SK-N-SH (cell line): ENCODE measurements at regions not wholly inside any gene's neighbourhood (a gene's known extent, or its start where the extent isn't known, plus 50 kb on each side); places are given as distances from the start of the nearest gene placed in this dataset.

Experiments
- CTCF ChIA-PET: fragments of 300-600, 350-600 bp; formaldehyde crosslinking; extraction: SDS; loops from one replicate; lab custom pipeline; 2021; lab: Yijun Ruan, JAX
- POLR2A ChIA-PET: fragments of 350-600 bp; sonication (Branson Sonifier 250); formaldehyde crosslinking; extraction: SDS; loops from one replicate; lab custom pipeline; 2020; ENCODE audit warnings: antibody characterized with exemption, inconsistent platforms; lab: Yijun Ruan, JAX
- DNase-seq: peaks from one replicate; pipeline ENCODE4 v3.0.0; 2012
- H2AFZ ChIP-seq: fragments of 200-600 bp; sonication (generic); 2 replicates; pipeline ENCODE4 v1.8.1; 2016; ENCODE audit warnings: antibody characterized with exemption, mild to moderate bottlenecking, low read depth
- H3F3A ChIP-seq: fragments of 200-600 bp; sonication (generic); replicated peaks from 2 replicates; pipeline ENCODE3; 2016; ENCODE audit warnings: antibody characterized with exemption, mild to moderate bottlenecking; ENCODE audit not compliant: insufficient read depth
- H3K27ac ChIP-seq, 2 experiments: fragments of 200-500 bp in 1 of 2; fragments of 200-600 bp in 1 of 2; sonication (Bioruptor generic) in 1 of 2; sonication (generic), shearing (Covaris generic) in 1 of 2; 2 replicates each; pipeline versions ENCODE4 v1.5.1 to v1.6.1; 2014 to 2016; ENCODE audit warnings: low read depth in 2 of 2, inconsistent platforms in 1 of 2, low read length in 1 of 2, mild to moderate bottlenecking in 1 of 2, mixed read lengths in 1 of 2
- H3K27me3 ChIP-seq: fragments of 200-600 bp; sonication (generic), shearing (Covaris generic); 2 replicates; pipeline ENCODE4 v1.6.1; 2016; ENCODE audit warnings: mixed run types; ENCODE audit not compliant: insufficient read depth
- H3K36me3 ChIP-seq, 2 experiments: fragments of 200-500 bp in 1 of 2; fragments of 200-600 bp in 1 of 2; sonication (Bioruptor generic) in 1 of 2; sonication (generic) in 1 of 2; replicated peaks in 1 of 2; 2 replicates each; pipeline versions ENCODE3 to v1.5.1; 2014 to 2016; ENCODE audit warnings: low read length in 1 of 2, mild to moderate bottlenecking in 1 of 2; ENCODE audit not compliant: insufficient read depth in 2 of 2, control insufficient read depth in 1 of 2
- H3K4me1 ChIP-seq, 2 experiments: fragments of 200-500 bp in 1 of 2; fragments of 200-600 bp in 1 of 2; sonication (Bioruptor generic) in 1 of 2; sonication (generic), shearing (Covaris generic) in 1 of 2; 2 replicates each; pipeline versions ENCODE4 v1.5.1 to v1.6.1; 2014 to 2016; ENCODE audit warnings: low read depth in 1 of 2, low read length in 1 of 2, mixed run types in 1 of 2; ENCODE audit not compliant: insufficient read depth in 2 of 2, control insufficient read depth in 1 of 2
- H3K4me2 ChIP-seq: fragments of 200-600 bp; sonication (generic), shearing (Covaris generic); 2 replicates; pipeline ENCODE4 v1.6.1; 2017; ENCODE audit warnings: mixed run types
- H3K4me3 ChIP-seq, 2 experiments: fragments of 200-500 bp in 1 of 2; fragments of 200-600 bp in 1 of 2; sonication (Bioruptor generic) in 1 of 2; sonication (generic), shearing (Covaris generic) in 1 of 2; 2 replicates each; pipeline versions ENCODE4 v1.5.1 to v1.8.1; 2014 to 2016; ENCODE audit warnings: low read depth in 2 of 2, inconsistent platforms in 1 of 2, low read length in 1 of 2, mild to moderate bottlenecking in 1 of 2, mixed read lengths in 1 of 2, moderate library complexity in 1 of 2
- H3K79me2 ChIP-seq: fragments of 200-600 bp; sonication (generic); 2 replicates; pipeline ENCODE4 v1.8.1; 2017; ENCODE audit warnings: mild to moderate bottlenecking; ENCODE audit not compliant: insufficient read depth
- H3K9ac ChIP-seq: fragments of 200-600 bp; sonication (generic); 2 replicates; pipeline ENCODE4 v1.6.1; 2017; ENCODE audit warnings: mixed run types
- H3K9me2 ChIP-seq: fragments of 200-600 bp; sonication (generic); 2 replicates; pipeline ENCODE4 v1.6.1; 2017; ENCODE audit warnings: mixed run types
- H3K9me3 ChIP-seq: fragments of 200-600 bp; sonication (generic); 2 replicates; pipeline ENCODE4 v1.6.1; 2017; ENCODE audit warnings: mixed run types, mild to moderate bottlenecking, moderate library complexity
- H4K20me1 ChIP-seq: fragments of 200-600 bp; sonication (generic); 2 replicates; pipeline ENCODE4 v1.6.1; 2017; ENCODE audit warnings: mild to moderate bottlenecking, mixed run types; ENCODE audit not compliant: insufficient read depth
- ELF1 ChIP-seq: IDR thresholded peaks from 2 replicates; pipeline ENCODE4 v1.4.0; 2012
- EP300 ChIP-seq, 2 experiments: IDR thresholded peaks; 2 replicates each; pipeline versions ENCODE4 v1.4.0 to v1.6.1; 2012; ENCODE audit warnings: borderline replicate concordance in 1 of 2, low read depth in 1 of 2, low read length in 1 of 2
- GATA2 ChIP-seq: sonication (generic); formaldehyde crosslinking; IDR thresholded peaks from 2 replicates; pipeline ENCODE4 v1.5.0; 2020; ENCODE audit warnings: mild to moderate bottlenecking, missing genetic modification reagents
- JUND ChIP-seq: IDR thresholded peaks from 2 replicates; pipeline ENCODE4 v1.4.0; 2012
- NFIC ChIP-seq: IDR thresholded peaks from 2 replicates; pipeline ENCODE4 v1.4.0; 2012; ENCODE audit warnings: borderline replicate concordance
- POLR2AphosphoS5 ChIP-seq: IDR thresholded peaks from 2 replicates; pipeline ENCODE4 v1.6.1; 2012; ENCODE audit warnings: low read depth, low read length
- RCOR1 ChIP-seq: fragments of 150-350 bp; IDR thresholded peaks from 2 replicates; pipeline ENCODE4 v1.6.1; 2017; ENCODE audit warnings: antibody characterized with exemption, low read length
- RXRA ChIP-seq: IDR thresholded peaks from 2 replicates; pipeline ENCODE4 v1.4.0; 2012; ENCODE audit warnings: low read depth, mild to moderate bottlenecking, borderline replicate concordance
- SMC3 ChIP-seq: IDR thresholded peaks from 2 replicates; pipeline ENCODE4 v1.6.1; 2012; ENCODE audit warnings: low read depth, low read length, improper control_type of control experiment
- TAF1 ChIP-seq: IDR thresholded peaks from 2 replicates; pipeline ENCODE4 v1.6.1; 2012; ENCODE audit warnings: low read depth, mild to moderate bottlenecking, low read length, moderate library complexity, borderline replicate concordance
- TEAD4 ChIP-seq: IDR thresholded peaks from 2 replicates; pipeline ENCODE4 v1.4.0; 2012; ENCODE audit warnings: mild to moderate bottlenecking, borderline replicate concordance; ENCODE audit not compliant: insufficient read depth
- WGBS: methylation state at CpG from one replicate; pipeline ENCODE4 v1.1.6; 2017; ENCODE audit warnings: low lambda C conversion rate; 5-methylcytosine and 5-hydroxymethylcytosine counted together
- TF ChIP-seq, protein P1 (sequence below): IDR thresholded peaks from 2 replicates; pipeline ENCODE4; 2012
- TF ChIP-seq, protein P2 (sequence below): IDR thresholded peaks from 2 replicates; pipeline ENCODE4 v1.6.1; 2012; ENCODE audit warnings: mild to moderate bottlenecking, low read depth, low read length, moderate library complexity
- TF ChIP-seq, protein P3 (sequence below): IDR thresholded peaks from 2 replicates; pipeline ENCODE4 v1.4.0; 2012; ENCODE audit warnings: low read depth
- TF ChIP-seq, protein P4 (sequence below): fragments of 150-350 bp; IDR thresholded peaks from 2 replicates; pipeline ENCODE4 v1.6.1; 2016; ENCODE audit warnings: mild to moderate bottlenecking, low read depth, low read length

DNA sequence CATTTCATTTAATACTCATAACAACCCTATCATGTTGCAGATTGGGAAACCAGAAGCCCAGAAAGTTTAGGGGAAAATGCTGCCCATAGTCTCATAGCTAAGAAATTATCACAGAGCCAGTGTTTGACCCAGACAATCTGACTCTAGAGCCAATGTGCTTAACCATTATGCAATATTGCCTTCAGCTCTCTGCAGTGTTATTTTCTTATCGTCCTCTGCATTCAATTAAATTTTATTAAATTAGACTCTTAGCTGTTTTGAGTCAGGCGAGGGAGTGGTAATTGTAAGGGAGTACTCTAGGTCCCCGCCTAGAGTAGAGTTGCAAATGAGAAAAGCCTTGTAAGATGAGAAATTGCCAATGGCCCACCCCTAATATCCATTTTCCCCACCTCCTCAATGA, 191.1 kb downstream of the TTLL7 start:
- Histone ChIP-seq H3K9ac (no peak overlapping the region), H3K27me3 (no peaks in the 10 kb centered on the region), H3K9me2 (no peaks in the 10 kb centered on the region), H3K4me1 (peaks cover 0 to 8% of the 10 kb centered on the region in 2 experiments; a peak in 2 of 4 replicates), H3K79me2 (no peaks in the 10 kb centered on the region), H4K20me1 (no peaks in the 10 kb centered on the region), H2AFZ (no peak overlapping the region), H3F3A (no peaks in the 10 kb centered on the region), H3K9me3 (no peaks in the 10 kb centered on the region), H3K27ac (no peak overlapping the region; a peak in 1 of 4 replicates), H3K36me3 (no peaks in the 10 kb centered on the region), H3K4me3 (no peak overlapping the region), H3K4me2 (no peak overlapping the region)
- ChIA-PET CTCF (no interaction called here), POLR2A (no interaction called here)
- DNase-seq: peak; percentile 6
- 38% methylated on average over 3 of the region's 3 CpGs for WGBS
- TF ChIP-seq GATA2 (peak; percentile 55; the same call in 1 of the 2 replicates), RCOR1 (peak; percentile 68; the same call in 1 of the 2 replicates), TEAD4 (no peak), EP300 (IDR thresholded peaks at IDR 0.05; ENCODE audit: borderline replicate concordance in 1 of 2, low read depth in 1 of 2, low read length in 1 of 2) (peak in 1 of 2 experiments; percentile 63; a peak in 1 of 4 replicates)

DNA sequence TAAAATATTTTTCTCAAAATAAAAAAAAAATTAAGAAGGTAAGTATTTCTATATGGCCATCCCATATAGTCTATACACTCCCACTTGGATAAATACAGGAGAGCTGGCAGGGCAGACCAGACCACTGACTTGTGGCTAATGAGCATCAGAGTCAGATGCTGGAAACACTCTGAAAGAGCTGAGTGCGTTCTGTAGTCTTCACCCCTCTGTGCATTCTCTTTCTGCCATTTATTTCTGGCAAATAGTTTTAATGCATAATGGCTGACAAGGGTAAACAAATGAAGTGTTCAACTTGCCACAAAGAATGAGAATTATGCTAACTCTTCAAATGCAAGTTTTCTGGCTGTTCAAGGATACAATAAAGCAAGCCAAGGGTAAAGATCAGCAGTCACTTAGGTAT, 191.7 kb downstream of the TTLL7 start:
- no peaks in the 10 kb centered on the region for H3K9me3 ChIP-seq
- 38% methylated on average over 1 of the region's 1 CpG for WGBS
- H2AFZ ChIP-seq: no peak overlapping the region
- no peaks in the 10 kb centered on the region for H4K20me1 ChIP-seq
- H3F3A ChIP-seq: no peaks in the 10 kb centered on the region
- H3K4me1 ChIP-seq: peaks cover 0 to 8% of the 10 kb centered on the region in 2 experiments; a peak in 2 of 4 replicates
- no peak for DNase-seq
- no peak overlapping the region for H3K9ac ChIP-seq
- no peak overlapping the region for H3K4me3 ChIP-seq
- H3K4me2 ChIP-seq: no peak overlapping the region
- H3K27me3 ChIP-seq: no peaks in the 10 kb centered on the region
- POLR2A ChIA-PET: no interaction called here
- H3K27ac ChIP-seq: peak overlapping the region in 1 of 2 experiments; percentile 28; a peak in 1 of 4 replicates
- H3K9me2 ChIP-seq: no peaks in the 10 kb centered on the region
- H3K79me2 ChIP-seq: no peaks in the 10 kb centered on the region
- CTCF ChIA-PET: no interaction called here
- no peaks in the 10 kb centered on the region for H3K36me3 ChIP-seq
- TF ChIP-seq, protein P1, sequence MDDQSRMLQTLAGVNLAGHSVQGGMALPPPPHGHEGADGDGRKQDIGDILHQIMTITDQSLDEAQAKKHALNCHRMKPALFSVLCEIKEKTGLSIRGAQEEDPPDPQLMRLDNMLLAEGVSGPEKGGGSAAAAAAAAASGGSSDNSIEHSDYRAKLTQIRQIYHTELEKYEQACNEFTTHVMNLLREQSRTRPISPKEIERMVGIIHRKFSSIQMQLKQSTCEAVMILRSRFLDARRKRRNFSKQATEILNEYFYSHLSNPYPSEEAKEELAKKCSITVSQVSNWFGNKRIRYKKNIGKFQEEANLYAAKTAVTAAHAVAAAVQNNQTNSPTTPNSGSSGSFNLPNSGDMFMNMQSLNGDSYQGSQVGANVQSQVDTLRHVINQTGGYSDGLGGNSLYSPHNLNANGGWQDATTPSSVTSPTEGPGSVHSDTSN: no peak
- TF ChIP-seq RXRA: no peak
- no peak for TF ChIP-seq RCOR1

DNA sequence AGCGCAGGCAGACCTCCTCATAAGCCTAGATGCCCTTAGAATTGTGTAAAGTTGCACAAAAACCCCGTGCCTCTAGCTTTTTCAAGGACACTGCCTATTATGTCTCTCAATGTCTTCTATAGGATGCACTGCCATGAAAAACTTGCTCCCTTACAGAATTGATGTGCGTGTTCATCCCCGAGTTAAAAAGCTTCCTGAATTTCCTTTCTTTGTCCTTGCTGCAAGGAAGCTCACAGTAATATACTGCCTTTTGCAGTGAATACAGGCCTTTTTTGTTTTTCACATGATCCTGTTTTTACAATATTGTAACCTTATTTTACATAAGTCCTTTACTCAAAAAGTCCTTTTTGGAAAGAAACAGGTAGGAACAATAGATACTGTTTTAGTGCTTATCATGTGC, 193.0 kb downstream of the TTLL7 start:
- POLR2A ChIA-PET: no interaction called here
- no peak for DNase-seq

More for the DNA sequence above, 193.0 kb downstream of the TTLL7 start:
- H3K4me3 ChIP-seq: no peak overlapping the region
- H3K36me3 ChIP-seq: no peaks in the 10 kb centered on the region
- no peak overlapping the region for H3K9ac ChIP-seq
- H3K79me2 ChIP-seq: no peaks in the 10 kb centered on the region
- H3K4me1 ChIP-seq: peaks cover 0 to 8% of the 10 kb centered on the region in 2 experiments; a peak in 2 of 4 replicates
- H3F3A ChIP-seq: no peaks in the 10 kb centered on the region
- CTCF ChIA-PET: no interaction called here
- no peak overlapping the region for H3K27ac ChIP-seq
- H3K9me3 ChIP-seq: no peaks in the 10 kb centered on the region
- no peaks in the 10 kb centered on the region for H4K20me1 ChIP-seq
- H3K4me2 ChIP-seq: no peak overlapping the region
- H2AFZ ChIP-seq: no peak overlapping the region
- H3K9me2 ChIP-seq: no peaks in the 10 kb centered on the region
- H3K27me3 ChIP-seq: no peaks in the 10 kb centered on the region
- WGBS: 68% methylated on average over 4 of the region's 4 CpGs
- TF ChIP-seq, protein P2, sequence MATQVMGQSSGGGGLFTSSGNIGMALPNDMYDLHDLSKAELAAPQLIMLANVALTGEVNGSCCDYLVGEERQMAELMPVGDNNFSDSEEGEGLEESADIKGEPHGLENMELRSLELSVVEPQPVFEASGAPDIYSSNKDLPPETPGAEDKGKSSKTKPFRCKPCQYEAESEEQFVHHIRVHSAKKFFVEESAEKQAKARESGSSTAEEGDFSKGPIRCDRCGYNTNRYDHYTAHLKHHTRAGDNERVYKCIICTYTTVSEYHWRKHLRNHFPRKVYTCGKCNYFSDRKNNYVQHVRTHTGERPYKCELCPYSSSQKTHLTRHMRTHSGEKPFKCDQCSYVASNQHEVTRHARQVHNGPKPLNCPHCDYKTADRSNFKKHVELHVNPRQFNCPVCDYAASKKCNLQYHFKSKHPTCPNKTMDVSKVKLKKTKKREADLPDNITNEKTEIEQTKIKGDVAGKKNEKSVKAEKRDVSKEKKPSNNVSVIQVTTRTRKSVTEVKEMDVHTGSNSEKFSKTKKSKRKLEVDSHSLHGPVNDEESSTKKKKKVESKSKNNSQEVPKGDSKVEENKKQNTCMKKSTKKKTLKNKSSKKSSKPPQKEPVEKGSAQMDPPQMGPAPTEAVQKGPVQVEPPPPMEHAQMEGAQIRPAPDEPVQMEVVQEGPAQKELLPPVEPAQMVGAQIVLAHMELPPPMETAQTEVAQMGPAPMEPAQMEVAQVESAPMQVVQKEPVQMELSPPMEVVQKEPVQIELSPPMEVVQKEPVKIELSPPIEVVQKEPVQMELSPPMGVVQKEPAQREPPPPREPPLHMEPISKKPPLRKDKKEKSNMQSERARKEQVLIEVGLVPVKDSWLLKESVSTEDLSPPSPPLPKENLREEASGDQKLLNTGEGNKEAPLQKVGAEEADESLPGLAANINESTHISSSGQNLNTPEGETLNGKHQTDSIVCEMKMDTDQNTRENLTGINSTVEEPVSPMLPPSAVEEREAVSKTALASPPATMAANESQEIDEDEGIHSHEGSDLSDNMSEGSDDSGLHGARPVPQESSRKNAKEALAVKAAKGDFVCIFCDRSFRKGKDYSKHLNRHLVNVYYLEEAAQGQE: no peak
- TF ChIP-seq TAF1 (no peak), NFIC (no peak), POLR2AphosphoS5 (no peak), SMC3 (no peak), ELF1 (no peak), RCOR1 (no peak), JUND (no peak)
- TF ChIP-seq, protein P3, sequence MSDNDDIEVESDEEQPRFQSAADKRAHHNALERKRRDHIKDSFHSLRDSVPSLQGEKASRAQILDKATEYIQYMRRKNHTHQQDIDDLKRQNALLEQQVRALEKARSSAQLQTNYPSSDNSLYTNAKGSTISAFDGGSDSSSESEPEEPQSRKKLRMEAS: no peak
- TF ChIP-seq, protein P4, sequence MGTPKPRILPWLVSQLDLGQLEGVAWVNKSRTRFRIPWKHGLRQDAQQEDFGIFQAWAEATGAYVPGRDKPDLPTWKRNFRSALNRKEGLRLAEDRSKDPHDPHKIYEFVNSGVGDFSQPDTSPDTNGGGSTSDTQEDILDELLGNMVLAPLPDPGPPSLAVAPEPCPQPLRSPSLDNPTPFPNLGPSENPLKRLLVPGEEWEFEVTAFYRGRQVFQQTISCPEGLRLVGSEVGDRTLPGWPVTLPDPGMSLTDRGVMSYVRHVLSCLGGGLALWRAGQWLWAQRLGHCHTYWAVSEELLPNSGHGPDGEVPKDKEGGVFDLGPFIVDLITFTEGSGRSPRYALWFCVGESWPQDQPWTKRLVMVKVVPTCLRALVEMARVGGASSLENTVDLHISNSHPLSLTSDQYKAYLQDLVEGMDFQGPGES: no peak
